ENCODE measurements at regions not wholly inside any gene's neighbourhood (a gene's known extent, or its start where the extent isn't known, plus 50 kb on each side); places are given as distances from the start of the nearest gene placed in this dataset.
A peak's percentile ranks its signal among the peaks of the same experiment; 100 is the strongest.

DNA sequence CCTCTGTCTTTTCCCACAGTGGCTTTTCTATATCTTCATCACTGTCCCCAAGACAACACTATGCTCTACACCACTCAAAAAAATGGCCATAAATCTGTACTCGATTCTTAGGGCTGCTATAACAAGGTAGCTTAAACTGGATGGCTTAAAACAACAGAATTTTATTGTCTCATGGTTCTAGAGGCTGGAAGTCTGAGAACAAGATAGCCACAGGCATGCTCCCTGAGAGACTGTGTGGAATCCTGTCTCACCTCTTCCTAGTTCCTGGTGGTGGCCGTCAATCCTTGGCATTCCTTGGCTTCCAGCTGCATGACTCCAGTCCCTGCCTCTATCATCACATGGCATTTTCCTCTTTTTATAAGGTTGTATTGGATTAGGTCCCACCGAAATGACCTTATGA lies 70.7 kb upstream of the DCLK2 start:
- POLR2A ChIA-PET = interaction anchor here (1.0 kb wide), 1 partner anchor 19 kb away, joined by 3 read pairs; no protein-coding TSS in a partner anchor
- Mint-ChIP-seq H3K27me3 (ENCODE audit: insufficient read depth, unreplicated experiment) (no peaks in the 10 kb centered on the region), H3K27ac (ENCODE audit: low read depth, unreplicated experiment) (no peak overlapping the region), H3K9me3 (ENCODE audit: unreplicated experiment) (no peaks in the 10 kb centered on the region), H3K36me3 (ENCODE audit: insufficient read depth, unreplicated experiment) (no peaks in the 10 kb centered on the region), H3K4me1 (ENCODE audit: insufficient read depth, unreplicated experiment) (no peaks in the 10 kb centered on the region), H3K4me3 (ENCODE audit: unreplicated experiment) (no peak overlapping the region)
- BruUV-seq (replicated peaks) = no TSS peak
- intact Hi-C loops (cut with micrococcal nuclease) = no loop called here
- TF ChIP-seq, protein P1, sequence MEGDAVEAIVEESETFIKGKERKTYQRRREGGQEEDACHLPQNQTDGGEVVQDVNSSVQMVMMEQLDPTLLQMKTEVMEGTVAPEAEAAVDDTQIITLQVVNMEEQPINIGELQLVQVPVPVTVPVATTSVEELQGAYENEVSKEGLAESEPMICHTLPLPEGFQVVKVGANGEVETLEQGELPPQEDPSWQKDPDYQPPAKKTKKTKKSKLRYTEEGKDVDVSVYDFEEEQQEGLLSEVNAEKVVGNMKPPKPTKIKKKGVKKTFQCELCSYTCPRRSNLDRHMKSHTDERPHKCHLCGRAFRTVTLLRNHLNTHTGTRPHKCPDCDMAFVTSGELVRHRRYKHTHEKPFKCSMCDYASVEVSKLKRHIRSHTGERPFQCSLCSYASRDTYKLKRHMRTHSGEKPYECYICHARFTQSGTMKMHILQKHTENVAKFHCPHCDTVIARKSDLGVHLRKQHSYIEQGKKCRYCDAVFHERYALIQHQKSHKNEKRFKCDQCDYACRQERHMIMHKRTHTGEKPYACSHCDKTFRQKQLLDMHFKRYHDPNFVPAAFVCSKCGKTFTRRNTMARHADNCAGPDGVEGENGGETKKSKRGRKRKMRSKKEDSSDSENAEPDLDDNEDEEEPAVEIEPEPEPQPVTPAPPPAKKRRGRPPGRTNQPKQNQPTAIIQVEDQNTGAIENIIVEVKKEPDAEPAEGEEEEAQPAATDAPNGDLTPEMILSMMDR (IDR thresholded peaks at IDR 0.05; ENCODE audit: unreplicated experiment) = no peak
- CTCF ChIA-PET = interaction anchor here (0.7 to 14.3 kb wide), 8 partner anchors 9 to 277 kb away, joined by 3 to 223 read pairs (median 6); no protein-coding TSS in a partner anchor
- DNase-seq (ENCODE audit: unreplicated experiment) = no peak

DNA sequence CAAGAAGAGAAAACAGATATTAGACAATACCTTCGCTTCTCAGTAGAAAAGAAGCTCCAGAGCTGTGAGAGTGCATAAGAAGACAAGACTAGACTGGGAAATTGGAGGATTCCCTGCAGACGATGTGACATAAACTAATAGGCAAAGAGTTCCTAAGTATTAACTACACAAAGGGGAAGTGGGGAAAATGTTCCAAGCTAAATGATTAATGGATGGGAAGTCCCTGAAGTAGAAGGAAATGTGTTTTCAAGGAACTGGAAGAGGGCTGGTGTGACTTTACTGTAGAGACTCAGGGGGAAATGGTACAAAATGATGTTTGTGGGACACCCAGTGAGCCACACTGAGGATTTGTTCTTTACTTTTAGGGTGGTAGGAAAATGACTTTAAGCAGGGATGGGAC lies 69.7 kb upstream of the DCLK2 start:
- BruUV-seq (replicated peaks) = no TSS peak
- H3K36me3 Mint-ChIP-seq (ENCODE audit: insufficient read depth, unreplicated experiment) = no peaks in the 10 kb centered on the region
- no peak overlapping the region for H3K4me3 Mint-ChIP-seq (ENCODE audit: unreplicated experiment)
- intact Hi-C loops (cut with micrococcal nuclease) = no loop called here
- H3K27me3 Mint-ChIP-seq (ENCODE audit: insufficient read depth, unreplicated experiment) = no peaks in the 10 kb centered on the region
- DNase-seq (ENCODE audit: unreplicated experiment) = no peak
- no peak overlapping the region for H3K27ac Mint-ChIP-seq (ENCODE audit: low read depth, unreplicated experiment)
- ChIA-PET POLR2A (no interaction called here), CTCF (interaction anchor here (0.6 to 14.3 kb wide), 7 partner anchors 10 to 237 kb away, joined by 3 to 223 read pairs (median 7); no protein-coding TSS in a partner anchor)
- TF ChIP-seq, protein P1 (IDR thresholded peaks at IDR 0.05; ENCODE audit: unreplicated experiment) = no peak
- no peaks in the 10 kb centered on the region for H3K9me3 Mint-ChIP-seq (ENCODE audit: unreplicated experiment)
- no peaks in the 10 kb centered on the region for H3K4me1 Mint-ChIP-seq (ENCODE audit: insufficient read depth, unreplicated experiment)

DNA sequence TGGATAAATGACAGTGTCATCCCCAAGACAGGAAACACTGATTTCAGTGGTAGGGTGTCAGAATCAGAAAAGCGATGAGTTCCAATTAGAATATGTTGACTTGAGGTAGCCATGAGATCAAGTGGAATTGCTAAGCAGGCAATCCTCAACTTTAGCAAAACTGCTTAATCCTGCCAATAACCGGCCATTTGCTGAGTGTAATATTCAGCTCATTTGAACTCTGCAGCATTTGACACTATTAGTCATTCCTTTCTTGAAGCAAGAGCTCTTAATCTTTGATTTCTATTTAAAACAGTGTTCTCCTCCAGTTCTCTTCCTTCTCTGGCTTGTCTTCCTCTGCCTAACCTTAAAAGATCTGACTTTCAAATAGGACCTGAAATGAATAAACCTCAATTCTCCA lies 68.7 kb upstream of the DCLK2 start:
- CTCF ChIA-PET = interaction anchor here (0.6 to 14.3 kb wide), 27 partner anchors 10 to 904 kb away, joined by 3 to 223 read pairs (median 4); no protein-coding TSS in a partner anchor
- Mint-ChIP-seq H3K9me3 (ENCODE audit: unreplicated experiment) (no peaks in the 10 kb centered on the region), H3K27ac (ENCODE audit: low read depth, unreplicated experiment) (no peak overlapping the region), H3K4me1 (ENCODE audit: insufficient read depth, unreplicated experiment) (no peaks in the 10 kb centered on the region), H3K36me3 (ENCODE audit: insufficient read depth, unreplicated experiment) (no peaks in the 10 kb centered on the region), H3K4me3 (ENCODE audit: unreplicated experiment) (no peak overlapping the region), H3K27me3 (ENCODE audit: insufficient read depth, unreplicated experiment) (no peaks in the 10 kb centered on the region)
- intact Hi-C loops (cut with micrococcal nuclease) = no loop called here
- TF ChIP-seq, protein P1 (IDR thresholded peaks at IDR 0.05; ENCODE audit: unreplicated experiment) = no peak
- no TSS peak for BruUV-seq (replicated peaks)
- DNase-seq (ENCODE audit: unreplicated experiment) = no peak
- POLR2A ChIA-PET = no interaction called here

DNA sequence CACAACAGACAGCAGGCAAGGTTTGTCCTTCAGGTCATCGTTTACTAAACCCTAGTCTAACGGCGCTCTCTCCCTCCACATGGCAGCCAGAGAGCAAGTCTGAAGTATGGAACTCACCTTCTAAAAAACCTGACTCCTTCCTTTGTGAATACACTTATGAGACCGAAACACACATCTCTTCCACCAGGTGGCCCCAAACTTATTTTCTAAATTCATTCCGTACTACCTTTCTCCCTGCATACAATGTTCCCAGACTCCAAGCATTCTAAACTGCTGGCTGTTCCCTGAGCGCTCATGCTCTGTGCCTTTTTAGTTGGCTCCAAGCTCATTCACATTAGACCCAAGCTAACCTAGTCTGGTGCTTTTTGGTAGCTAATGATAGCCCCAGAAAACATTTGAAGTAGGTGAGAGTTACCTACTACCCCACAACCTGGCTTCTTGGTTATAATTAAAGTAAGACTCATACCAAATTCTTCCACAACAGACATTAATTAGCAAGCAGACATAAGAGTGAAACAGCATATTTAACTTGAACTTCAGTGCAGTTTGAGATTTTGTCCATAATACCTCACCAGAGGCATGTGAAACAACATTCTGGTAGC lies 67.6 kb upstream of the DCLK2 start:
- TF ChIP-seq, protein P1 (IDR thresholded peaks at IDR 0.05; ENCODE audit: unreplicated experiment) = peak; percentile 64
- ChIA-PET POLR2A (interaction anchor here (0.7 to 1.5 kb wide), 2 partner anchors 74 to 207 kb away, joined by 3 to 4 read pairs; no protein-coding TSS in a partner anchor), CTCF (interaction anchor here (0.5 to 14.3 kb wide), 45 partner anchors 8 to 1592 kb away, joined by 3 to 223 read pairs (median 5); no protein-coding TSS in a partner anchor)
- no peak overlapping the region for H3K27ac Mint-ChIP-seq (ENCODE audit: low read depth, unreplicated experiment)
- H3K4me3 Mint-ChIP-seq (ENCODE audit: unreplicated experiment) = no peak overlapping the region
- no peaks in the 10 kb centered on the region for H3K36me3 Mint-ChIP-seq (ENCODE audit: insufficient read depth, unreplicated experiment)
- H3K4me1 Mint-ChIP-seq (ENCODE audit: insufficient read depth, unreplicated experiment) = no peaks in the 10 kb centered on the region
- intact Hi-C loops (cut with micrococcal nuclease) = loop anchor here (1.0 to 2.0 kb wide), 4 partner anchors 68 to 233 kb away; partner anchors contain the start of gene DCLK2
- BruUV-seq (replicated peaks) = no TSS peak
- H3K27me3 Mint-ChIP-seq (ENCODE audit: insufficient read depth, unreplicated experiment) = no peaks in the 10 kb centered on the region
- DNase-seq (ENCODE audit: unreplicated experiment) = peak; percentile 76
- H3K9me3 Mint-ChIP-seq (ENCODE audit: unreplicated experiment) = no peaks in the 10 kb centered on the region

All from MCF 10A (cell line).